GM23338 (cell line): ENCODE measurements at regions not wholly inside any gene's neighbourhood (a gene's known extent, or its start where the extent isn't known, plus 50 kb on each side); places are given as distances from the start of the nearest gene placed in this dataset.

ENCODE experiments used
- ATAC-seq: fragments of 200-7000 bp; cut with Tn5 transposase; 3 replicates; pipeline ENCODE4 v1.9.1; 2020
- DNase-seq: peaks from one replicate; pipeline ENCODE4 v3.0.0-alpha.2; 2015; ENCODE audit warnings: low spot score
- H2AFZ ChIP-seq: fragments of 200-600 bp; sonication (generic); 2 replicates; pipeline ENCODE4 v1.8.0; 2016; ENCODE audit warnings: antibody characterized with exemption, mild to moderate bottlenecking, moderate library complexity
- H3F3A ChIP-seq: fragments of 200-600 bp; sonication (generic); replicated peaks from 2 replicates; pipeline ENCODE4 v1.8.0; 2017; ENCODE audit warnings: antibody characterized with exemption, mixed run types, low read depth
- H3K27ac ChIP-seq: fragments of 200-600 bp; sonication (generic); 2 replicates; pipeline ENCODE4 v1.6.1; 2016; ENCODE audit warnings: low read depth
- H3K27me3 ChIP-seq: fragments of 200-600 bp; sonication (generic); 2 replicates; pipeline ENCODE4 v1.8.0; 2016; ENCODE audit warnings: mild to moderate bottlenecking, mixed run types, moderate library complexity; ENCODE audit not compliant: insufficient read depth
- H3K36me3 ChIP-seq: fragments of 200-600 bp; sonication (generic); 2 replicates; pipeline ENCODE4 v1.8.0; 2016; ENCODE audit warnings: mild to moderate bottlenecking; ENCODE audit not compliant: insufficient read depth
- H3K4me1 ChIP-seq: fragments of 200-600 bp; sonication (generic); 2 replicates; pipeline ENCODE4 v1.8.0; 2016; ENCODE audit warnings: mild to moderate bottlenecking, moderate library complexity; ENCODE audit not compliant: insufficient read depth
- H3K4me2 ChIP-seq: fragments of 200-600 bp; sonication (generic); 2 replicates; pipeline ENCODE4 v1.7.1; 2017; ENCODE audit warnings: mixed run types
- H3K4me3 ChIP-seq: fragments of 200-600 bp; sonication (generic); 2 replicates; pipeline ENCODE4 v1.6.1; 2016; ENCODE audit warnings: mixed run types
- H3K79me2 ChIP-seq: fragments of 200-600 bp; sonication (generic); replicated peaks from 2 replicates; pipeline ENCODE4 v1.8.0; 2017; ENCODE audit warnings: mild to moderate bottlenecking; ENCODE audit not compliant: insufficient read depth
- H3K9me2 ChIP-seq: fragments of 200-600 bp; sonication (generic); 2 replicates; pipeline ENCODE4 v1.8.0; 2017; ENCODE audit not compliant: insufficient read depth
- H4K20me1 ChIP-seq: fragments of 200-600 bp; sonication (generic); replicated peaks from 2 replicates; pipeline ENCODE4 v1.8.0; 2017; ENCODE audit warnings: mild to moderate bottlenecking; ENCODE audit not compliant: insufficient read depth
- H3K27ac Mint-ChIP-seq: 2 replicates; pipeline ENCODE4 v1.8.0; 2020; ENCODE audit warnings: inconsistent platforms, mild to moderate bottlenecking, moderate library complexity, mixed read lengths
- H3K27me3 Mint-ChIP-seq: 3 replicates; pipeline ENCODE4 v1.8.0; 2022; ENCODE audit warnings: low read depth, mild to moderate bottlenecking, moderate library complexity, mixed read lengths, inconsistent platforms; ENCODE audit not compliant: insufficient read depth, poor library complexity
- H3K36me3 Mint-ChIP-seq: 3 replicates; pipeline ENCODE4 v1.8.0; 2021; ENCODE audit warnings: low read depth, mild to moderate bottlenecking, inconsistent platforms, moderate library complexity, mixed read lengths
- H3K4me1 Mint-ChIP-seq: 3 replicates; pipeline ENCODE4 v1.8.0; 2020; ENCODE audit warnings: mild to moderate bottlenecking, inconsistent platforms, mixed read lengths
- H3K4me3 Mint-ChIP-seq: 3 replicates; pipeline ENCODE4 v1.8.0; 2021; ENCODE audit warnings: moderate library complexity, mild to moderate bottlenecking, inconsistent platforms, mixed read lengths
- H3K9me3 Mint-ChIP-seq: 3 replicates; pipeline ENCODE4 v1.8.0; 2020; ENCODE audit warnings: moderate library complexity, mild to moderate bottlenecking, inconsistent platforms, mixed read lengths
- CREB1 ChIP-seq: fragments of 250-450 bp; sonication (Bioruptor Pico); IDR thresholded peaks from 2 replicates; pipeline ENCODE4 v1.5.0; 2020; ENCODE audit warnings: low read depth, mild to moderate bottlenecking, moderate library complexity
- CTCF ChIP-seq, 2 experiments: fragments of 200-600 bp in 1 of 2; sonication (generic) in 1 of 2; conservative IDR thresholded peaks; 2 replicates each; pipeline versions ENCODE4 v1.5.1 to v1.6.1; 2016 to 2017; ENCODE audit warnings: antibody characterized with exemption in 2 of 2, low read depth in 2 of 2, mild to moderate bottlenecking in 2 of 2, moderate library complexity in 1 of 2
- ETS1 ChIP-seq: IDR thresholded peaks from 2 replicates; pipeline ENCODE4 v1.6.1; 2016; ENCODE audit warnings: antibody characterized with exemption
- JUNB ChIP-seq: IDR thresholded peaks from one replicate; pipeline ENCODE4 v1.6.1; 2016; ENCODE audit warnings: antibody characterized with exemption; ENCODE audit not compliant: unreplicated experiment
- NANOG ChIP-seq: IDR thresholded peaks from 2 replicates; pipeline ENCODE4 v1.6.1; 2016; ENCODE audit warnings: antibody characterized with exemption, borderline replicate concordance
- REST ChIP-seq: IDR thresholded peaks from one replicate; pipeline ENCODE4 v1.6.1; 2018; ENCODE audit warnings: antibody characterized with exemption; ENCODE audit not compliant: unreplicated experiment
- ZNF462 ChIP-seq: fragments of 250-450 bp; sonication (Bioruptor Pico); IDR thresholded peaks from 2 replicates; pipeline ENCODE4 v1.5.0; 2020; ENCODE audit warnings: mild to moderate bottlenecking, moderate library complexity

GRCh38 chr22:27312565-27312964 is 489.0 kb downstream of the MN1 start:
- Histone ChIP-seq H2AFZ (no peak overlapping the region; the same call in 1 of the 2 replicates), H3K4me2 (peak overlapping the region; percentile 73), H3K36me3 (no peaks in the 10 kb centered on the region), H3K4me1 (peaks cover 28% of the 10 kb centered on the region), H3F3A (peaks cover 14% of the 10 kb centered on the region; the same call in 1 of the 2 replicates), H3K79me2 (no peaks in the 10 kb centered on the region), H4K20me1 (no peaks in the 10 kb centered on the region), H3K4me3 (no peak overlapping the region), H3K27me3 (no peaks in the 10 kb centered on the region), H3K9me2 (peaks cover under 1% of the 10 kb centered on the region; the same call in 1 of the 2 replicates), H3K27ac (no peak overlapping the region)
- 0 out of 3 replicates have a peak, but pooled peaks cover 3% of the 10 kb centered on the region for H3K4me1 Mint-ChIP-seq
- H3K27me3 Mint-ChIP-seq, result peaks cover 8% of the 10 kb centered on the region
- no peak overlapping the region for H3K27ac Mint-ChIP-seq
- TF ChIP-seq NANOG, result no peak
- no peak for TF ChIP-seq REST
- no peak for TF ChIP-seq JUNB
- no peak for TF ChIP-seq ZNF462 (CRISPR knock-in tag)
- TF ChIP-seq CREB1, result no peak
- no peak for TF ChIP-seq ETS1
- no peak for TF ChIP-seq CTCF (conservative IDR thresholded peaks at IDR 0.05; ENCODE audit: low read depth in 2 of 2)
- no peak overlapping the region for H3K4me3 Mint-ChIP-seq
- no peak for DNase-seq
- no peaks in the 10 kb centered on the region for H3K36me3 Mint-ChIP-seq
- no peaks in the 10 kb centered on the region; the same call in 2 of the 3 replicates for H3K9me3 Mint-ChIP-seq
- ATAC-seq, result no peak
